Glutamatergic neuron (in vitro differentiated cells): ENCODE measurements at regions not wholly inside any gene's neighbourhood (a gene's known extent, or its start where the extent isn't known, plus 50 kb on each side); places are given as distances from the start of the nearest gene placed in this dataset.

Experiments used
- DNase-seq: peaks from one replicate; pipeline ENCODE4 v3.0.0; 2022
- H3K27ac Mint-ChIP-seq: one replicate; pipeline ENCODE4 v1.8.0; 2020; ENCODE audit warnings: mild to moderate bottlenecking, mixed read lengths, inconsistent platforms; ENCODE audit not compliant: unreplicated experiment
- H3K27me3 Mint-ChIP-seq: one replicate; pipeline ENCODE4 v1.8.0; 2020; ENCODE audit warnings: mild to moderate bottlenecking, moderate library complexity, mixed read lengths, inconsistent platforms; ENCODE audit not compliant: unreplicated experiment
- H3K36me3 Mint-ChIP-seq: one replicate; pipeline ENCODE4 v1.8.0; 2020; ENCODE audit warnings: mild to moderate bottlenecking, mixed read lengths, inconsistent platforms; ENCODE audit not compliant: unreplicated experiment
- H3K4me1 Mint-ChIP-seq: one replicate; pipeline ENCODE4 v1.8.0; 2020; ENCODE audit warnings: mild to moderate bottlenecking, low read depth, mixed read lengths, inconsistent platforms; ENCODE audit not compliant: unreplicated experiment
- H3K4me3 Mint-ChIP-seq: one replicate; pipeline ENCODE4 v1.8.0; 2020; ENCODE audit warnings: mild to moderate bottlenecking, mixed read lengths, inconsistent platforms; ENCODE audit not compliant: unreplicated experiment
- H3K9me3 Mint-ChIP-seq: one replicate; pipeline ENCODE4 v1.8.0; 2020; ENCODE audit warnings: mild to moderate bottlenecking, moderate library complexity, mixed read lengths, inconsistent platforms; ENCODE audit not compliant: unreplicated experiment
- TF ChIP-seq, protein P1 (sequence below): fragments of 200-600 bp; sonication (generic); IDR thresholded peaks from one replicate; pipeline ENCODE4 v1.5.0; 2021; ENCODE audit not compliant: partially characterized antibody, unreplicated experiment

DNA sequence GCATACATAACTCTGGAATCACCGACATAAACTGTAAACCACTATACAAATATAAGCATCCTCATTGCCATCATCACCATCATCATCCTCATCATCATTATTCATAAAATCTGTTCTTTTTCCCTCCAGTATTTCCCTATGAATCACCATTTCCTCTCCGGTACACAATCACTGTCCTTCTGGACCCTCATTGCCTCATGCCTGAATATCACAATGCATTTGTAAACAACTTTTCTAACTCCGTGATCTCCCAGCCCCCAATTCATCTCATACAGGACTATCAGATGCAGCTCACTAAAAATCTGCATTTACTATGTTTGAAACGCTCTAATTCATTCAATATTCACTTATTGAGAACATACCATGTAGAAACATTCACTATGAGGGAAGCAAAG is 339.7 kb downstream of the TBC1D32 start:
- Mint-ChIP-seq H3K36me3 (no peaks in the 10 kb centered on the region), H3K4me3 (no peak overlapping the region), H3K27ac (no peak overlapping the region), H3K9me3 (no peaks in the 10 kb centered on the region), H3K27me3 (no peaks in the 10 kb centered on the region), H3K4me1 (no peaks in the 10 kb centered on the region)
- TF ChIP-seq, protein P1, sequence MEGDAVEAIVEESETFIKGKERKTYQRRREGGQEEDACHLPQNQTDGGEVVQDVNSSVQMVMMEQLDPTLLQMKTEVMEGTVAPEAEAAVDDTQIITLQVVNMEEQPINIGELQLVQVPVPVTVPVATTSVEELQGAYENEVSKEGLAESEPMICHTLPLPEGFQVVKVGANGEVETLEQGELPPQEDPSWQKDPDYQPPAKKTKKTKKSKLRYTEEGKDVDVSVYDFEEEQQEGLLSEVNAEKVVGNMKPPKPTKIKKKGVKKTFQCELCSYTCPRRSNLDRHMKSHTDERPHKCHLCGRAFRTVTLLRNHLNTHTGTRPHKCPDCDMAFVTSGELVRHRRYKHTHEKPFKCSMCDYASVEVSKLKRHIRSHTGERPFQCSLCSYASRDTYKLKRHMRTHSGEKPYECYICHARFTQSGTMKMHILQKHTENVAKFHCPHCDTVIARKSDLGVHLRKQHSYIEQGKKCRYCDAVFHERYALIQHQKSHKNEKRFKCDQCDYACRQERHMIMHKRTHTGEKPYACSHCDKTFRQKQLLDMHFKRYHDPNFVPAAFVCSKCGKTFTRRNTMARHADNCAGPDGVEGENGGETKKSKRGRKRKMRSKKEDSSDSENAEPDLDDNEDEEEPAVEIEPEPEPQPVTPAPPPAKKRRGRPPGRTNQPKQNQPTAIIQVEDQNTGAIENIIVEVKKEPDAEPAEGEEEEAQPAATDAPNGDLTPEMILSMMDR: no peak
- DNase-seq: no peak

DNA sequence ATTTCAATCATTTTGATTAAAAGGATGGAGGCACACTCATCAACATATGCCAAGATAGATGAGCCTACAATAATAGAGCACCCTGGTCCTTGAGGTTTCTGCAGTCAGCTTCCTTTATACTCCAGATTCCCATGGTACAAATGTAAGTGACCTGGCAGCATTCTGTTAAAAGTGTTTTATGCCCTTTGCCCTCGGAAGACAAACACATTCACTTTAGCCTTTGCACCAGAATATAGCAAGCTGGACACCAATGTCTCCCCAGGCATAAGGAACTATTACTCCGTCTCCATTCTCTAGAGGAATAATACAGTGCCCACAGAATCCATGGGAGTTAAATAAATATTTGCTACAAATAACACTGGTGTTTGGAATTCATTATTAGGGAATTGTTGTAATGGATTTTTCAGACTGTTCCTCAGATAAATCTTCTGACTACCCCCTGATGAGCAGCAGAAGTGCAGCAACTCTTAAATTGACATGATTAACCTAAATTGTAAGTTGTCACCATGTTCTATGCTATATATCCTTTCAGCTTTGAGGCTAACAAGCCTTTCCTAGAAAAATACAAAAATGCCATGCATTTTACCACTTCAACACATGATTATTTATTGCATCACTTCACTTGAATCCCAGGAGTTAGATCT is 340.2 kb downstream of the TBC1D32 start:
- Mint-ChIP-seq H3K9me3 (no peaks in the 10 kb centered on the region), H3K27me3 (no peaks in the 10 kb centered on the region), H3K4me1 (no peaks in the 10 kb centered on the region), H3K4me3 (no peak overlapping the region), H3K27ac (no peak overlapping the region), H3K36me3 (no peaks in the 10 kb centered on the region)
- TF ChIP-seq, protein P1: no peak
- DNase-seq: no peak

DNA sequence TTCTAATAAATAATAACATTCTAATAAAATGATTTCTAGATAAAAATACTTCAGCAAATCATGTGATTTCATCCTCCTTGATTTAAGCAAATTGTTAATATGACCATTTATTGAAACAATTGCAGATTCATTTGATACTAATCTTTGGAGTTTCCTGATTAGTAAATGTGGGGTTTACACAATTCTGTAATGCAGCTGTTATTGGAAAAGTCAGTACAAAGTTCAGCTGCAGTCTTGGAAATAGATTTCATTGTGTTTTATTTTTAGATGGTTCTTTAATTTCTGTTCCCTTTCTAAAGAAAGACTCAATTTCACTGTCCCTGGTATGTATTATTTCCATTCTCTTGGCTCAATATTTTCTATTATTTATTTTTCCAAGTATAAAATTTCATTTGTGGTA is 342.0 kb downstream of the TBC1D32 start:
- no peaks in the 10 kb centered on the region for H3K4me1 Mint-ChIP-seq
- TF ChIP-seq, protein P1: no peak

DNA sequence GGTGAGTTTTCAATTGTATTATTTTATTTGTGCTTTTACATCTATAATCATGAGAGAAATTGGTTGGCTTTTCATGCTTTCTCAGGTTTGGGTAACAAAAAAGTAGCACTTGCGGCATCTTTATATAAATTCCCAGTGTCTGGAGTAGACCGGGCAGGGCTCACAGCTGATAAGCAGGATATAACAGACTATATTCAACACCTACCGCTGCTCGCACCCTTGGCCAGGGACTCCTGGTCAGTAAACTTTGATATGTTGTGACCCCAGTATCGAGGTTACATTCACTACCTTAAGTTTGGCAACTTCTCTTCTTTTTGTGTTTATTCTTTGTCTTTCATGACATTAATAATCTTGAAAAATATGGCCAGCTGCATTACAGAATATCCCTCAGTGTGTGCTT is 343.4 kb downstream of the TBC1D32 start:
- Mint-ChIP-seq H3K4me1 (no peaks in the 10 kb centered on the region), H3K27ac (no peak overlapping the region), H3K27me3 (no peaks in the 10 kb centered on the region), H3K9me3 (no peaks in the 10 kb centered on the region), H3K36me3 (no peaks in the 10 kb centered on the region), H3K4me3 (no peak overlapping the region)
- DNase-seq: no peak
- TF ChIP-seq, protein P1: no peak

More for the DNA sequence above, 342.0 kb downstream of the TBC1D32 start:
- Mint-ChIP-seq H3K9me3 (no peaks in the 10 kb centered on the region), H3K36me3 (no peaks in the 10 kb centered on the region), H3K27ac (no peak overlapping the region), H3K27me3 (no peaks in the 10 kb centered on the region), H3K4me3 (no peak overlapping the region)
- no peak for DNase-seq

DNA sequence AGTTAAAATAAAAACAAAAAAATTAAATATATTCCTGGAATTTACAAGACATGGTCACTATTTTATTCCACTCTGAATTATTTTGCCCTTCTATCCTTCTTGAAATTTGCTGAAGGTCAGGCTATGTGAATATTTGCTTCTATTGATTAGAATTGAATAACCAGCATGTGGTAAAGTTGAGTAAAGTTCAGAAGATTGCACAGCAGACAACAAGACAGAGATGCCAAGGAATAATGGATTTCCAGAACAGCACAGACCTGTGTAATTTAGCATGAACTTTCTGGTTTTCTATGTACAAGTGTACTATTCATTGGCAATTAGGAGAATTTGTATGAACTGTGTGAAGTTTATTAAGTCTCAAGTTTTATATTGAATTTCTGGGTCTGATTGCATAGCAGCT is 352.4 kb downstream of the TBC1D32 start:
- H3K36me3 Mint-ChIP-seq: no peaks in the 10 kb centered on the region
- H3K4me1 Mint-ChIP-seq: no peaks in the 10 kb centered on the region
- TF ChIP-seq, protein P1: no peak
- no peaks in the 10 kb centered on the region for H3K27me3 Mint-ChIP-seq
- no peak overlapping the region for H3K4me3 Mint-ChIP-seq
- no peak for DNase-seq
- H3K27ac Mint-ChIP-seq: no peak overlapping the region
- H3K9me3 Mint-ChIP-seq: no peaks in the 10 kb centered on the region
